NCI-H1417 treated with DMSO at 0.1 percent for 48 hours (cell line): ENCODE measurements at regions not wholly inside any gene's neighbourhood (a gene's known extent, or its start where the extent isn't known, plus 50 kb on each side); places are given as distances from the start of the nearest gene placed in this dataset.

ENCODE experiments used
- DNase-seq: peaks from one replicate; lab custom pipeline; 2025; lab: John Stamatoyannopoulos, UW

GRCh38 chr2:225742487-225742886 is 343.0 kb downstream of the NYAP2 start:
- no peak for DNase-seq

DNA sequence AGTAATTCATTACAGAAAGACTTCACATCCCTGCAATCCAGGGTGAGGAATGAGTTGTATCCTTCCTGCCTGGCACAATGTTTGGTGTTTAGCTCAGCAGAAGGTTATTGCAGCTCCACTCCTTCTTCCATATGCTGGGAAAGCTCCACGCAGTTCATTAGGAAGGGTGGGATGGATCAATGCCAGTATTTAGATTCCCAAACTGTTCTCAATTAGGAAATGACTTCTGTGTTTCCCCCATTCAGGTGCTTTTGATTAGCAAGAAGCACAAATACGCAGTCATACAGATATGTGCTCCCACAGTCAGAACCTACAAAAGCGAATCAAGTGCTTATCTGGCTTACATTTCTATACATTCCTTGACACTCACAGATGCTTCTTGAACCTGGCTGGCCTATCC is 340.6 kb downstream of the NYAP2 start:
- DNase-seq = no peak

DNA sequence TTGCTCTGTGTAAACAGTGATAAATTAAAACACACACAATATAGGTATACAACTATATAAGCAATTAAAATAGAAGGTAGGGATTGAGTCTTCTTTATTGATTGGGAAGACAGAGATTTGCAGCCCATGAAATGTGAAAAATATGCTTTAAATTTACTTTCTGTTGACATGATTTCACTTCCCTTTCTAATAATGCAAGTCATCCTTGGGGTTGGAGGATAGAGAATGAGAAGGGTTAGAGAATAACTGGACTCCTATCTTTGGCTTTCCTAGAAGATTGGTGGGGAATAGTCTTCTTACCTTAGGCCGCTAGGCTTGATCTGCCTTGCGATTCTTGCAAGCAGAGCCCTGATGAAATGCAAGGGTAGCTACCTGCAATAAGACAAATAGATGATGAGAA is 339.8 kb downstream of the NYAP2 start:
- DNase-seq = no peak

DNA sequence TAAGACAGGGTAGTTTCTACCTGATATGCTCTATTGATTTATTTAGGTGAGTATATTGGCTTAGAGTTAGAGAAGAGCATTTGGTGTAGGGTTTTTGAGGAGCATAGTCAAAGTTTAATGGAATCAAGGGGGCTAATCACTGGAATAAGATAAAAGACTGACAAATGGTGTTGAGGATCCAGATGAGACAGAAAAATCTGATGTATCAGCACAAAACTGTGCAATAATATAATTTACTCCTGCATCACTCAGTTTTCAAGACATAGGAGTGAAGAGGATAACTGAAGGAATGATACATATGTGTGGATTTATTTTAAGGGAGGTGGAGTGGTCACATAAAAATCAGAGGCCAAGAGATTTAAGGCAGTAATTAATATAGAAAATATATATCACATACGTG is 339.2 kb downstream of the NYAP2 start:
- DNase-seq = no peak

- no peak for DNase-seq
These were observed 338.0 kb downstream of the NYAP2 start for GRCh38 chr2:225737556-225737955.

- no peak for DNase-seq
These were observed 336.3 kb downstream of the NYAP2 start for GRCh38 chr2:225735844-225736243.

- no peak for DNase-seq
These were observed 326.2 kb downstream of the NYAP2 start for GRCh38 chr2:225725726-225726125.
